GM12873 (cell line): ENCODE measurements at regions not wholly inside any gene's neighbourhood (a gene's known extent, or its start where the extent isn't known, plus 50 kb on each side); places are given as distances from the start of the nearest gene placed in this dataset.

Experiments used
- CTCF ChIP-seq: IDR thresholded peaks from 2 replicates; pipeline ENCODE4 v1.5.1; 2012; ENCODE audit warnings: low read depth, mild to moderate bottlenecking, moderate library complexity, low read length, control low read depth; ENCODE audit not compliant: insufficient read depth; ENCODE audit errors: missing control alignments

- no peak for TF ChIP-seq CTCF
Observed at GRCh38 chr5:165028356-165028755, 1522.9 kb downstream of the MAT2B start.

GRCh38 chr5:165029099-165029870 is 1523.9 kb downstream of the MAT2B start:
- no peak for TF ChIP-seq CTCF

- TF ChIP-seq CTCF, result no peak
Observed at GRCh38 chr5:165030971-165031370, 1525.6 kb downstream of the MAT2B start.

- no peak for TF ChIP-seq CTCF
Observed at GRCh38 chr5:165031371-165031770, 1526.0 kb downstream of the MAT2B start.

GRCh38 chr5:165035520-165035919 is 1530.1 kb downstream of the MAT2B start:
- no peak for TF ChIP-seq CTCF

GRCh38 chr5:165039748-165040147 is 1534.3 kb downstream of the MAT2B start:
- no peak for TF ChIP-seq CTCF

GRCh38 chr5:165055476-165055875 is 1550.1 kb downstream of the MAT2B start:
- no peak for TF ChIP-seq CTCF

- TF ChIP-seq CTCF, result no peak
Observed at GRCh38 chr5:165057145-165057544, 1551.7 kb downstream of the MAT2B start.
